Spleen (tissue), 11 donors: ENCODE measurements at regions not wholly inside any gene's neighbourhood (a gene's known extent, or its start where the extent isn't known, plus 50 kb on each side); places are given as distances from the start of the nearest gene placed in this dataset.

ENCODE experiments used
- DNase-seq: peaks from one replicate; pipeline ENCODE4 v3.0.0-alpha.2; 2020
- H3K27ac ChIP-seq, 8 donors: fragments of 200-600 bp; sonication (generic) in 7 of 8; 1 replicate in 4 of 8; 2 replicates in 4 of 8; pipeline versions ENCODE4 v1.5.0 to v1.8.0; 2016 to 2021; ENCODE audit warnings: inconsistent platforms in 4 of 8, mild to moderate bottlenecking in 4 of 8, moderate library complexity in 1 of 8
- H3K27me3 ChIP-seq, 7 donors: fragments of 200-600 bp; sonication (generic) in 6 of 7; replicated peaks in 1 of 7; 1 replicate in 4 of 7; 2 replicates in 3 of 7; pipeline versions ENCODE4 v1.5.0 to v1.8.0; 2016 to 2021; ENCODE audit warnings: inconsistent platforms in 3 of 7, mild to moderate bottlenecking in 1 of 7
- H3K36me3 ChIP-seq, 6 donors: fragments of 200-600 bp; sonication (generic) in 5 of 6; 1 replicate in 4 of 6; 2 replicates in 2 of 6; pipeline versions ENCODE4 v1.5.0 to v1.8.0; 2016 to 2021; ENCODE audit warnings: inconsistent platforms in 2 of 6
- H3K4me1 ChIP-seq, 6 donors: fragments of 200-600 bp; sonication (generic) in 5 of 6; 1 replicate in 3 of 6; 2 replicates in 3 of 6; pipeline versions ENCODE4 v1.5.0 to v1.8.0; 2016 to 2021; ENCODE audit warnings: inconsistent platforms in 3 of 6
- H3K4me3 ChIP-seq, 8 donors: fragments of 200-600 bp; sonication (generic) in 7 of 8; 1 replicate in 4 of 8; 2 replicates in 4 of 8; pipeline versions ENCODE4 v1.5.0 to v1.8.0; 2016 to 2021; ENCODE audit warnings: inconsistent platforms in 4 of 8, mild to moderate bottlenecking in 4 of 8, moderate library complexity in 2 of 8
- H3K9me3 ChIP-seq, 8 donors: fragments of 200-600 bp; sonication (generic) in 7 of 8; 1 replicate in 4 of 8; 2 replicates in 4 of 8; pipeline versions ENCODE4 v1.5.0 to v1.8.0; 2016 to 2021; ENCODE audit warnings: inconsistent platforms in 4 of 8
- POLR2A ChIP-seq, 3 donors: fragments of 450-650 bp; IDR thresholded peaks; one replicate each; pipeline ENCODE4 v1.5.1; 2017; ENCODE audit warnings: antibody characterized with exemption in 3 of 3, mild to moderate bottlenecking in 1 of 3
- POLR2AphosphoS5 ChIP-seq, 3 donors: sonication (generic); formaldehyde crosslinking; IDR thresholded peaks; one replicate each; pipeline ENCODE4 v1.5.1; 2017; ENCODE audit warnings: antibody characterized with exemption in 3 of 3
- WGBS, 5 donors: extraction: QIAGEN DNeasy Blood & Tissue Kit in 3 of 5; methylation state at CpG; one replicate each; pipeline versions ENCODE4 v1.1.5 to v1.1.7; 2013 to 2018; 5-methylcytosine and 5-hydroxymethylcytosine counted together
- intact Hi-C: fragments of 100-400 bp; cut with DNase I; formaldehyde crosslinking; loops from one replicate; pipeline ENCODE4 v1.15.0; 2023; ENCODE audit warnings: low total_unique reads
- TF ChIP-seq, protein P1 (sequence below), 11 experiments: fragments of 200-600 bp in 7 of 11; fragments of 450-650 bp in 4 of 11; sonication (generic) in 4 of 11; IDR thresholded peaks in 8 of 11; conservative IDR thresholded peaks in 3 of 11; 1 replicate in 7 of 11; 2 replicates in 4 of 11; pipeline versions ENCODE4 v1.4.0 to v1.8.0; 2016 to 2021; ENCODE audit warnings: antibody characterized with exemption in 11 of 11, inconsistent platforms in 4 of 11, mild to moderate bottlenecking in 1 of 11
- donor health status: healthy with polysubstance abuse.
- donor health status: DM: no; HTN: no; CAD: no; lungs with moderate emphysema.
- donor health status: DM: no; HTN: no; CAD: no.
- donor health status: Bipolar disorder and iron deficiency.
- donor health status: healthy.
- donor health status: DM: no; HTN: no; CAD: no.
- donor health status: DM: yes; HTN: yes; CAD: no.

DNA sequence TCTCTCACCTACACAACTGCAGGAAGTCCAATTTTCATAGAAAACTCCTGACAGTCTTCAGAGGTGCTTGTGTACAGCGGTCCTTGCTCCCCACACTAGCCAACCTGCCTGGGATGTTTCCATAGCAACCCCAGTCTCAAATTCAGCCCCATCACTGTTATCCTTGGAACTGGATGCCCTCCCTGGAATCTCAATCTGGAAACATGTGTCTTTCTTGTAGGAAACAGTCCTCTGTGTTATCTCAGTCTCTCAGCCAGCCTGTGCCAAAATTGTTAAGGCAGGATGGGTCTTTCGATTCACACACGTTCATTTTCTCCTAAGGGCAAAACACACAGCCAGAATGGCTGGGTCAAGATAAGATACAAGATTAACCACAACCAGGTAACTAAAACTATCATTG lies 295.5 kb upstream of the RND3 start:
- Histone ChIP-seq H3K4me1 (peaks cover 0 to 13% (median 0%) of the 10 kb centered on the region in 6 donors), H3K9me3 (no peaks in the 10 kb centered on the region), H3K36me3 (no peaks in the 10 kb centered on the region), H3K27ac (no peak overlapping the region), H3K4me3 (no peak overlapping the region), H3K27me3 (no peaks in the 10 kb centered on the region)
- DNase-seq, result no peak
- WGBS, 5 donors, result 80 to 88% (median 83%) methylated on average over 3 of the region's 3 CpGs
- intact Hi-C loops, result no loop called here
- TF ChIP-seq, protein P1, sequence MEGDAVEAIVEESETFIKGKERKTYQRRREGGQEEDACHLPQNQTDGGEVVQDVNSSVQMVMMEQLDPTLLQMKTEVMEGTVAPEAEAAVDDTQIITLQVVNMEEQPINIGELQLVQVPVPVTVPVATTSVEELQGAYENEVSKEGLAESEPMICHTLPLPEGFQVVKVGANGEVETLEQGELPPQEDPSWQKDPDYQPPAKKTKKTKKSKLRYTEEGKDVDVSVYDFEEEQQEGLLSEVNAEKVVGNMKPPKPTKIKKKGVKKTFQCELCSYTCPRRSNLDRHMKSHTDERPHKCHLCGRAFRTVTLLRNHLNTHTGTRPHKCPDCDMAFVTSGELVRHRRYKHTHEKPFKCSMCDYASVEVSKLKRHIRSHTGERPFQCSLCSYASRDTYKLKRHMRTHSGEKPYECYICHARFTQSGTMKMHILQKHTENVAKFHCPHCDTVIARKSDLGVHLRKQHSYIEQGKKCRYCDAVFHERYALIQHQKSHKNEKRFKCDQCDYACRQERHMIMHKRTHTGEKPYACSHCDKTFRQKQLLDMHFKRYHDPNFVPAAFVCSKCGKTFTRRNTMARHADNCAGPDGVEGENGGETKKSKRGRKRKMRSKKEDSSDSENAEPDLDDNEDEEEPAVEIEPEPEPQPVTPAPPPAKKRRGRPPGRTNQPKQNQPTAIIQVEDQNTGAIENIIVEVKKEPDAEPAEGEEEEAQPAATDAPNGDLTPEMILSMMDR (IDR thresholded peaks at IDR 0.05 in 8 of 11, conservative IDR thresholded peaks at IDR 0.05 in 3 of 11), result no peak
- TF ChIP-seq POLR2AphosphoS5 (IDR thresholded peaks at IDR 0.05) (no peak), POLR2A (IDR thresholded peaks at IDR 0.05) (no peak)

DNA sequence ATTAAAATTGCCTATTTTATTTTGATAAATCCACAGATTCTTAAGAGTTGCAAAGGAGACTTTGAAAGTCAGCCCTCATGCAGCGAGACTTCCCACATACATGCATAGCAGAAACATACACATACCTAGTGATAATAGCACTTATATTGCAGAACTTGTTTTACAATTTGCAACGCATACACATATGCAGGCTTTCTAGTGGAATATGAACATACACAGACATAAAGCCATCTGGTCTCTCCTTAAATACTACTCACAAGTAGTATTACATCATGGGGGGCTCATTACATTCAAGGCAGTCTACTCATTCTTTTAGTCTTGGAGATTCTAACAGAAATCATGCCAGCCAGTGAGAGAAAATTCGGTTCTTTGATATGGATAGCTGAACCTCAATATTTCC lies 295.1 kb upstream of the RND3 start:
- 83 to 95% (median 92%) methylated on average over 3 of the region's 3 CpGs for WGBS, 5 donors
- Histone ChIP-seq H3K27ac (no peak overlapping the region), H3K9me3 (no peaks in the 10 kb centered on the region), H3K36me3 (no peaks in the 10 kb centered on the region), H3K4me3 (no peak overlapping the region), H3K27me3 (no peaks in the 10 kb centered on the region), H3K4me1 (peaks cover 0 to 13% (median 0%) of the 10 kb centered on the region in 6 donors)
- TF ChIP-seq, protein P1 (IDR thresholded peaks at IDR 0.05 in 8 of 11, conservative IDR thresholded peaks at IDR 0.05 in 3 of 11), result no peak
- TF ChIP-seq POLR2A (IDR thresholded peaks at IDR 0.05) (no peak), POLR2AphosphoS5 (IDR thresholded peaks at IDR 0.05) (no peak)
- no peak for DNase-seq
- intact Hi-C loops, result no loop called here

DNA sequence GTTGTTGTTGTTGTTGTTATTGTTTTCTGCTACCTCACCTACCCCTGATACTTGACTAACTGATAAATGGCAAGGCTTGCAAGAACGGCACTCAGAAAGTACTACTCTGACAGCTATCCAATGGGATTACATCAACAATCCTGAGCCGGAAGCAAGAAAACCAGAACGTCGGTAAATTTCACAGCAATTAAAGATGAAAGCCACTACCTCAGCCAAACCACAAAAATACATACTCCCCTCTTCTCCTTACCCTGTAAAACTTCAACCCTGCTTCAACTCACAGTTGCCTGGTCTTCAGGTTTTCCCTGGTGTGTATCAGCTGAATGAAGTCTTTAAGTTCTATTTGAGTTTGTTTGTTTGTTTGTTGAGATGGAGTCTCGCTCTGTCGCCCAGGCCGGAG lies 293.7 kb upstream of the RND3 start:
- Histone ChIP-seq H3K27ac (no peak overlapping the region), H3K9me3 (no peaks in the 10 kb centered on the region), H3K27me3 (no peaks in the 10 kb centered on the region), H3K4me1 (peaks cover 0 to 13% (median 0%) of the 10 kb centered on the region in 6 donors), H3K36me3 (no peaks in the 10 kb centered on the region), H3K4me3 (no peak overlapping the region)
- no peak for TF ChIP-seq POLR2A (IDR thresholded peaks at IDR 0.05)
- TF ChIP-seq, protein P1 (IDR thresholded peaks at IDR 0.05 in 8 of 11, conservative IDR thresholded peaks at IDR 0.05 in 3 of 11), result no peak
- no peak for TF ChIP-seq POLR2AphosphoS5 (IDR thresholded peaks at IDR 0.05)
- 70 to 82% (median 77%) methylated on average over 7 of the region's 7 CpGs for WGBS, 5 donors
- no peak for DNase-seq
- intact Hi-C loops, result no loop called here

DNA sequence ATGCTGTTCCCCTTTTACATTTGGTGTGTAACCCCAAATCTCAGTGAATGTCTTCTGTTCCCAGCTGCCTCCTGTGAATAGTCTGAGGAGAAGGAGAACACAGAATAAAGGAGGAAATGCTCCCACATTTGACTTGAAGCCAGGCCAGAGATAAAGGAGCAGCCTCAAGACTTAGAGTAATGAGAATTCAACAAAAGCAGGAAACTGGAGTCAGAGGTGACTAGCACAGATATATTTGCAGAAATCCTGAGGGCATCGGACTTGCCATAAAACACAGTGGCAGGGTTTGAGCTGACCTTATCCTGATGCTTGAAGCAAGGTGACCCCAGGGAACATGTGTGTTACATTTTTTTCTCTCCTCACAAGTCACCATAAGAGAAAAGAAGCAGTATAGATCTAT lies 291.4 kb upstream of the RND3 start:
- 4 to 31% (median 17%) methylated on average over 1 of the region's 1 CpG for WGBS, 5 donors

More for the DNA sequence above, 291.4 kb upstream of the RND3 start:
- TF ChIP-seq POLR2AphosphoS5 (IDR thresholded peaks at IDR 0.05), result no peak
- TF ChIP-seq, protein P1 (IDR thresholded peaks at IDR 0.05 in 8 of 11, conservative IDR thresholded peaks at IDR 0.05 in 3 of 11), result no peak
- TF ChIP-seq POLR2A (IDR thresholded peaks at IDR 0.05), result no peak
- H3K27me3 ChIP-seq, result no peaks in the 10 kb centered on the region
- no peak for DNase-seq
- no peaks in the 10 kb centered on the region for H3K9me3 ChIP-seq
- H3K4me3 ChIP-seq, result no peak overlapping the region
- H3K4me1 ChIP-seq, result peaks cover 0 to 13% (median 0%) of the 10 kb centered on the region in 6 donors
- H3K27ac ChIP-seq, result peak overlapping the region in 2 of 8 donors; percentile 21 to 26
- intact Hi-C loops, result no loop called here
- no peaks in the 10 kb centered on the region for H3K36me3 ChIP-seq
